IMR-90 (cell line): ENCODE measurements at regions not wholly inside any gene's neighbourhood (a gene's known extent, or its start where the extent isn't known, plus 50 kb on each side); places are given as distances from the start of the nearest gene placed in this dataset.

Experiments
- ATAC-seq: fragments of 200-7000 bp; cut with Tn5 transposase; 2 replicates; pipeline ENCODE4 v1.9.1; 2020; ENCODE audit warnings: low read depth, mild to moderate bottlenecking, moderate library complexity
- BruUV-seq: library from RNA; stranded (reverse); fragments of 400-500 nt; replicated peaks from 2 replicates; lab custom pipeline; 2021; lab: Mats Ljungman, UMichigan
- CTCF ChIA-PET: fragments of 300-600 bp; formaldehyde crosslinking; extraction: SDS; loops from one replicate; lab custom pipeline; 2021; ENCODE audit warnings: antibody characterized with exemption; lab: Yijun Ruan, JAX
- POLR2A ChIA-PET: fragments of 300-600 bp; sonication (Branson Sonifier 250); formaldehyde crosslinking; loops from one replicate; lab custom pipeline; 2022; ENCODE audit warnings: antibody characterized with exemption; ENCODE audit not compliant: unreplicated experiment; lab: Charles Lee
- DNase-seq: peaks from one replicate; pipeline ENCODE4 v3.0.0; 2013
- H2AFZ ChIP-seq: replicated peaks from 2 replicates; pipeline ENCODE3; 2013; ENCODE audit warnings: low read length, mild to moderate bottlenecking; ENCODE audit not compliant: poor library complexity
- H2AK5ac ChIP-seq: 2 replicates; pipeline ENCODE4 v1.6.1; 2013; ENCODE audit warnings: low read depth, low read length, inconsistent platforms
- H2AK9ac ChIP-seq: replicated peaks from 2 replicates; pipeline ENCODE3; 2013; ENCODE audit warnings: mild to moderate bottlenecking, low read depth, low read length, moderate library complexity; ENCODE audit not compliant: poor library complexity
- H2BK120ac ChIP-seq: 2 replicates; pipeline ENCODE4 v1.6.1; 2013; ENCODE audit warnings: low read depth, low read length, inconsistent platforms
- H2BK15ac ChIP-seq: 3 replicates; pipeline ENCODE4 v1.6.1; 2013; ENCODE audit warnings: low read depth, low read length, inconsistent platforms
- H2BK20ac ChIP-seq: 2 replicates; pipeline ENCODE4 v1.6.1; 2013; ENCODE audit warnings: low read depth, mild to moderate bottlenecking, inconsistent platforms, low read length, moderate library complexity
- H2BK5ac ChIP-seq: 2 replicates; pipeline ENCODE4 v1.6.1; 2013; ENCODE audit warnings: mild to moderate bottlenecking, low read depth, low read length, inconsistent platforms; ENCODE audit not compliant: poor library complexity, severe bottlenecking
- H3K14ac ChIP-seq: replicated peaks from 2 replicates; pipeline ENCODE4 v1.6.1; 2013; ENCODE audit warnings: low read depth, low read length, inconsistent platforms
- H3K18ac ChIP-seq: 2 replicates; pipeline ENCODE4 v1.6.1; 2013; ENCODE audit warnings: low read depth, low read length, control low read depth
- H3K23ac ChIP-seq: 2 replicates; pipeline ENCODE4 v1.6.1; 2013; ENCODE audit warnings: low read depth, low read length, inconsistent platforms
- H3K27ac ChIP-seq: 2 replicates; pipeline ENCODE4 v1.5.1; 2013; ENCODE audit warnings: mild to moderate bottlenecking, control low read depth, low read length; ENCODE audit not compliant: insufficient read depth
- H3K27me3 ChIP-seq: 2 replicates; pipeline ENCODE4 v1.6.1; 2013; ENCODE audit warnings: low read length; ENCODE audit not compliant: control insufficient read depth, insufficient read depth
- H3K36me3 ChIP-seq: 2 replicates; pipeline ENCODE4 v1.6.1; 2013; ENCODE audit warnings: low read length, mixed read lengths; ENCODE audit not compliant: control insufficient read depth, insufficient read depth
- H3K4ac ChIP-seq: 2 replicates; pipeline ENCODE4 v1.6.1; 2013; ENCODE audit warnings: low read depth, low read length, inconsistent platforms
- H3K4me1 ChIP-seq: 2 replicates; pipeline ENCODE4 v1.6.1; 2013; ENCODE audit warnings: low read length, mixed read lengths; ENCODE audit not compliant: control insufficient read depth, insufficient read depth
- H3K4me2 ChIP-seq: 2 replicates; pipeline ENCODE4 v1.6.1; 2013; ENCODE audit warnings: low read depth, mild to moderate bottlenecking, control low read depth, low read length, moderate library complexity
- H3K4me3 ChIP-seq: 2 replicates; pipeline ENCODE4 v1.5.1; 2013; ENCODE audit warnings: low read depth, mild to moderate bottlenecking, control low read depth, low read length, moderate library complexity; ENCODE audit not compliant: insufficient read depth
- H3K56ac ChIP-seq: 2 replicates; pipeline ENCODE4 v1.6.1; 2013; ENCODE audit warnings: low read length, inconsistent platforms; ENCODE audit not compliant: insufficient read depth; ENCODE audit errors: extremely low read depth
- H3K79me1 ChIP-seq, 2 experiments: 2 replicates each; pipeline ENCODE4 v1.6.1; 2013; ENCODE audit warnings: low read length in 2 of 2, inconsistent platforms in 1 of 2, low read depth in 1 of 2
- H3K9ac ChIP-seq: 2 replicates; pipeline ENCODE4 v1.6.1; 2013; ENCODE audit warnings: low read depth, low read length, control low read depth
- H3K9me1 ChIP-seq: 2 replicates; pipeline ENCODE4 v1.6.1; 2013; ENCODE audit warnings: low read length, inconsistent platforms; ENCODE audit not compliant: insufficient read depth
- H3K9me3 ChIP-seq: 2 replicates; pipeline ENCODE4 v1.6.1; 2013; ENCODE audit warnings: low read length; ENCODE audit not compliant: control insufficient read depth, insufficient read depth
- H4K20me1 ChIP-seq: 2 replicates; pipeline ENCODE4 v1.6.1; 2013; ENCODE audit warnings: low read length, inconsistent platforms; ENCODE audit not compliant: insufficient read depth
- H4K5ac ChIP-seq: 2 replicates; pipeline ENCODE4 v1.6.1; 2013; ENCODE audit warnings: mild to moderate bottlenecking, low read depth, low read length, control low read depth
- H4K8ac ChIP-seq, 2 experiments: 2 replicates each; pipeline ENCODE4 v1.6.1; 2013; ENCODE audit warnings: low read depth in 2 of 2, low read length in 2 of 2, control low read depth in 1 of 2, inconsistent platforms in 1 of 2
- H4K91ac ChIP-seq: 2 replicates; pipeline ENCODE4 v1.6.1; 2013; ENCODE audit warnings: low read depth, low read length, inconsistent platforms; ENCODE audit not compliant: insufficient read depth
- BHLHE40 ChIP-seq: fragments of 150-350 bp; IDR thresholded peaks from 2 replicates; pipeline ENCODE4 v1.6.1; 2016; ENCODE audit warnings: mild to moderate bottlenecking, low read depth, low read length
- CEBPB ChIP-seq: IDR thresholded peaks from 2 replicates; pipeline ENCODE4 v1.6.1; 2012; ENCODE audit warnings: low read depth, low read length, improper control_type of control experiment
- CHD1 ChIP-seq: IDR thresholded peaks from 2 replicates; pipeline ENCODE4 v1.6.1; 2012; ENCODE audit warnings: low read depth, low read length, improper control_type of control experiment
- FOS ChIP-seq: fragments of 150-350 bp; IDR thresholded peaks from 2 replicates; pipeline ENCODE4 v1.6.1; 2016; ENCODE audit warnings: low read depth, low read length
- MAFK ChIP-seq: IDR thresholded peaks from 2 replicates; pipeline ENCODE4 v1.6.1; 2012; ENCODE audit warnings: low read depth, low read length, improper control_type of control experiment
- MAZ ChIP-seq: IDR thresholded peaks from 2 replicates; pipeline ENCODE4 v1.6.1; 2012; ENCODE audit warnings: low read depth, mild to moderate bottlenecking, low read length, improper control_type of control experiment, moderate library complexity, borderline replicate concordance
- MXI1 ChIP-seq: IDR thresholded peaks from 2 replicates; pipeline ENCODE4 v1.6.1; 2012; ENCODE audit warnings: low read depth, mild to moderate bottlenecking, low read length, moderate library complexity, borderline replicate concordance
- NFE2L2 ChIP-seq: fragments of 150-350 bp; IDR thresholded peaks from 2 replicates; pipeline ENCODE4 v1.6.1; 2016; ENCODE audit warnings: low read depth, mild to moderate bottlenecking, low read length
- POLR2A ChIP-seq: IDR thresholded peaks from 2 replicates; pipeline ENCODE4 v1.6.1; 2012; ENCODE audit warnings: mild to moderate bottlenecking, low read depth, low read length
- RAD21 ChIP-seq: IDR thresholded peaks from 2 replicates; pipeline ENCODE4 v1.6.1; 2012; ENCODE audit warnings: low read length, improper control_type of control experiment
- RFX5 ChIP-seq: IDR thresholded peaks from 2 replicates; pipeline ENCODE4 v1.8.0; 2012; ENCODE audit warnings: low read depth, mild to moderate bottlenecking, low read length, moderate library complexity
- SMC3 ChIP-seq: fragments of 150-350 bp; IDR thresholded peaks from 2 replicates; pipeline ENCODE4 v1.6.1; 2016; ENCODE audit warnings: low read depth, mild to moderate bottlenecking, antibody characterized with exemption, low read length, moderate library complexity
- USF2 ChIP-seq: fragments of 150-350 bp; IDR thresholded peaks from 2 replicates; pipeline ENCODE4 v1.6.1; 2017; ENCODE audit warnings: mild to moderate bottlenecking, antibody characterized with exemption, low read length, low read depth
- WGBS, 2 experiments: methylation state at CpG; one replicate each; pipeline versions ENCODE4 v1.1.5 to v1.1.7; 2013; ENCODE audit warnings: missing lambda C conversion rate in 2 of 2; ENCODE audit not compliant: insufficient read length in 1 of 2; ENCODE audit errors: extremely low coverage in 2 of 2; 5-methylcytosine and 5-hydroxymethylcytosine counted together
- dilution Hi-C: fragments of 300-500 bp; cut with HindIII; formaldehyde crosslinking; loops from one replicate; pipeline ENCODE4 v1.14.3; 2018; ENCODE audit warnings: low sequenced_read_pairs; ENCODE audit not compliant: unreplicated experiment
- in situ Hi-C: fragments of 300-500 bp; cut with MboI; formaldehyde crosslinking; loops from 3 replicates; pipeline ENCODE4 v1.14.3; 2019; ENCODE audit warnings: low sequenced_read_pairs, inconsistent platforms, mixed read lengths
- intact Hi-C: fragments of 100-400 bp; cut with micrococcal nuclease; formaldehyde crosslinking; loops from 2 replicates; pipeline ENCODE4 v1.10.0; 2022
- TF ChIP-seq, protein P1 (sequence below): fragments of 150-350 bp; IDR thresholded peaks from 2 replicates; pipeline ENCODE4 v1.6.1; 2016; ENCODE audit warnings: low read depth, mild to moderate bottlenecking, low read length, moderate library complexity, borderline replicate concordance
- TF ChIP-seq, protein P2 (sequence below): conservative IDR thresholded peaks from 2 replicates; pipeline ENCODE4 v1.5.1; 2012; ENCODE audit warnings: mild to moderate bottlenecking, low read depth, low read length, improper control_type of control experiment

GRCh38 chr4:163816494-163816893 lies 322.0 kb downstream of the TMA16 start:
- H3K79me1 ChIP-seq = no peaks in the 10 kb centered on the region
- no peak overlapping the region for H4K91ac ChIP-seq
- no peak overlapping the region for H2BK120ac ChIP-seq
- in situ Hi-C loops (no loop called here), dilution Hi-C loops (no loop called here), intact Hi-C loops (no loop called here)
- no peak overlapping the region for H4K8ac ChIP-seq
- no peak overlapping the region for H2BK5ac ChIP-seq
- H3K4me3 ChIP-seq = no peak overlapping the region
- H4K5ac ChIP-seq = no peak overlapping the region
- POLR2A ChIA-PET = no interaction called here
- no peak overlapping the region for H3K18ac ChIP-seq
- ATAC-seq (no peak), DNase-seq (no peak)
- BruUV-seq = no TSS peak
- H3K27me3 ChIP-seq = no peaks in the 10 kb centered on the region
- no peaks in the 10 kb centered on the region for H3K4me1 ChIP-seq
- no CpG with 5 or more reads among the region's 1 CpG for WGBS, 2 experiments
- H3K4me2 ChIP-seq = no peak overlapping the region
- no peaks in the 10 kb centered on the region for H4K20me1 ChIP-seq
- no peak overlapping the region for H3K4ac ChIP-seq
- no peak overlapping the region for H2BK20ac ChIP-seq
- no peak overlapping the region for H3K27ac ChIP-seq
- CTCF ChIA-PET = no interaction called here
- TF ChIP-seq MXI1 = no peak
- TF ChIP-seq, protein P1, sequence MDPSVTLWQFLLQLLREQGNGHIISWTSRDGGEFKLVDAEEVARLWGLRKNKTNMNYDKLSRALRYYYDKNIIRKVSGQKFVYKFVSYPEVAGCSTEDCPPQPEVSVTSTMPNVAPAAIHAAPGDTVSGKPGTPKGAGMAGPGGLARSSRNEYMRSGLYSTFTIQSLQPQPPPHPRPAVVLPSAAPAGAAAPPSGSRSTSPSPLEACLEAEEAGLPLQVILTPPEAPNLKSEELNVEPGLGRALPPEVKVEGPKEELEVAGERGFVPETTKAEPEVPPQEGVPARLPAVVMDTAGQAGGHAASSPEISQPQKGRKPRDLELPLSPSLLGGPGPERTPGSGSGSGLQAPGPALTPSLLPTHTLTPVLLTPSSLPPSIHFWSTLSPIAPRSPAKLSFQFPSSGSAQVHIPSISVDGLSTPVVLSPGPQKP = no peak
- TF ChIP-seq POLR2A = no peak
- TF ChIP-seq RFX5 = no peak
- no peak for TF ChIP-seq MAFK
- no peak for TF ChIP-seq NFE2L2
- TF ChIP-seq, protein P2, sequence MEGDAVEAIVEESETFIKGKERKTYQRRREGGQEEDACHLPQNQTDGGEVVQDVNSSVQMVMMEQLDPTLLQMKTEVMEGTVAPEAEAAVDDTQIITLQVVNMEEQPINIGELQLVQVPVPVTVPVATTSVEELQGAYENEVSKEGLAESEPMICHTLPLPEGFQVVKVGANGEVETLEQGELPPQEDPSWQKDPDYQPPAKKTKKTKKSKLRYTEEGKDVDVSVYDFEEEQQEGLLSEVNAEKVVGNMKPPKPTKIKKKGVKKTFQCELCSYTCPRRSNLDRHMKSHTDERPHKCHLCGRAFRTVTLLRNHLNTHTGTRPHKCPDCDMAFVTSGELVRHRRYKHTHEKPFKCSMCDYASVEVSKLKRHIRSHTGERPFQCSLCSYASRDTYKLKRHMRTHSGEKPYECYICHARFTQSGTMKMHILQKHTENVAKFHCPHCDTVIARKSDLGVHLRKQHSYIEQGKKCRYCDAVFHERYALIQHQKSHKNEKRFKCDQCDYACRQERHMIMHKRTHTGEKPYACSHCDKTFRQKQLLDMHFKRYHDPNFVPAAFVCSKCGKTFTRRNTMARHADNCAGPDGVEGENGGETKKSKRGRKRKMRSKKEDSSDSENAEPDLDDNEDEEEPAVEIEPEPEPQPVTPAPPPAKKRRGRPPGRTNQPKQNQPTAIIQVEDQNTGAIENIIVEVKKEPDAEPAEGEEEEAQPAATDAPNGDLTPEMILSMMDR = no peak
- no peak for TF ChIP-seq BHLHE40
- no peak for TF ChIP-seq FOS
- TF ChIP-seq CEBPB = no peak
- TF ChIP-seq USF2 = no peak
- no peak for TF ChIP-seq RAD21
- TF ChIP-seq CHD1 = no peak
- TF ChIP-seq MAZ = no peak
- no peak for TF ChIP-seq SMC3
- H3K9me1 ChIP-seq = no peaks in the 10 kb centered on the region
- no peak overlapping the region for H3K56ac ChIP-seq
- H3K9ac ChIP-seq = no peak overlapping the region
- H3K9me3 ChIP-seq = no peaks in the 10 kb centered on the region
- H2BK15ac ChIP-seq = no peak overlapping the region
- H3K14ac ChIP-seq = no peak overlapping the region
- no peak overlapping the region for H2AK5ac ChIP-seq
- H3K23ac ChIP-seq = no peak overlapping the region
- no peak overlapping the region for H2AFZ ChIP-seq
- no peak overlapping the region for H2AK9ac ChIP-seq
- H3K36me3 ChIP-seq = no peaks in the 10 kb centered on the region
